HTR-8/SVneo (cell line): ENCODE measurements at regions not wholly inside any gene's neighbourhood (a gene's known extent, or its start where the extent isn't known, plus 50 kb on each side); places are given as distances from the start of the nearest gene placed in this dataset.

ENCODE experiments used
- DNase-seq: peaks from one replicate; pipeline ENCODE4 v3.0.0; 2011; ENCODE audit warnings: low spot score, mixed read lengths; ENCODE audit not compliant: insufficient read length
- FAIRE-seq: peaks from 2 replicates; lab custom pipeline; 2011; peaks lifted over from hg19 to GRCh38; lab: Jason Lieb, UNC

- DNase-seq: no peak
- no peak for FAIRE-seq
Observed at GRCh38 chr10:31591569-31591968, 272.6 kb downstream of the ZEB1 start.

GRCh38 chr10:31590023-31590800 lies 271.2 kb downstream of the ZEB1 start:
- no peak for DNase-seq
- FAIRE-seq: peak; percentile 20

- FAIRE-seq (no peak), DNase-seq (no peak)
Observed at GRCh38 chr10:31587691-31588090, 268.7 kb downstream of the ZEB1 start.

- FAIRE-seq (no peak), DNase-seq (no peak)
Observed at GRCh38 chr10:31586723-31587638, 268.0 kb downstream of the ZEB1 start.

GRCh38 chr10:31584876-31585275 lies 265.9 kb downstream of the ZEB1 start:
- DNase-seq: no peak
- FAIRE-seq: no peak

- DNase-seq (no peak), FAIRE-seq (no peak)
Observed at GRCh38 chr10:31584098-31584631, 265.1 kb downstream of the ZEB1 start.

- FAIRE-seq: no peak
- DNase-seq: no peak
Observed at GRCh38 chr10:31583293-31583692, 264.3 kb downstream of the ZEB1 start.

- FAIRE-seq: no peak
- DNase-seq: peak; percentile 32
Observed at GRCh38 chr10:31582365-31583052, 263.5 kb downstream of the ZEB1 start.

GRCh38 chr10:31581741-31582323 lies 262.8 kb downstream of the ZEB1 start:
- FAIRE-seq: no peak
- no peak for DNase-seq

- no peak for DNase-seq
- no peak for FAIRE-seq
Observed at GRCh38 chr10:31580646-31581045, 261.6 kb downstream of the ZEB1 start.
